Osteoblast (primary cell): ENCODE measurements at regions not wholly inside any gene's neighbourhood (a gene's known extent, or its start where the extent isn't known, plus 50 kb on each side); places are given as distances from the start of the nearest gene placed in this dataset.

Source experiments
- DNase-seq: peaks from one replicate; pipeline ENCODE4 v3.0.0; 2011; ENCODE audit warnings: low spot score, mixed read lengths; ENCODE audit not compliant: insufficient read length; ENCODE audit errors: missing footprints
- H2AFZ ChIP-seq: 2 replicates; pipeline ENCODE4 v1.6.0; 2011; ENCODE audit warnings: mild to moderate bottlenecking, low read length
- H3K27ac ChIP-seq: 2 replicates; pipeline ENCODE4 v1.5.1; 2011; ENCODE audit warnings: mild to moderate bottlenecking, low read depth, low read length, moderate library complexity
- H3K27me3 ChIP-seq: 2 replicates; pipeline ENCODE4 v1.6.0; 2012; ENCODE audit warnings: mild to moderate bottlenecking, control low read depth, inconsistent platforms, low read length, moderate library complexity; ENCODE audit not compliant: insufficient read depth
- H3K36me3 ChIP-seq: 2 replicates; pipeline ENCODE4 v1.5.1; 2011; ENCODE audit warnings: mild to moderate bottlenecking, low read length, control low read depth, moderate library complexity; ENCODE audit not compliant: insufficient read depth
- H3K4me1 ChIP-seq: 2 replicates; pipeline ENCODE4 v1.5.1; 2011; ENCODE audit warnings: mild to moderate bottlenecking, low read length, control low read depth, moderate library complexity; ENCODE audit not compliant: insufficient read depth
- H3K4me2 ChIP-seq: 2 replicates; pipeline ENCODE4 v1.6.0; 2011; ENCODE audit warnings: mild to moderate bottlenecking, low read length; ENCODE audit not compliant: insufficient read depth
- H3K4me3 ChIP-seq: fragments of 200-600 bp; sonication (generic); 3 replicates; pipeline ENCODE4 v1.5.1; 2012; ENCODE audit warnings: mild to moderate bottlenecking, low read length, inconsistent platforms; ENCODE audit not compliant: insufficient read depth
- H3K79me2 ChIP-seq: 2 replicates; pipeline ENCODE4 v1.6.0; 2012; ENCODE audit warnings: mild to moderate bottlenecking, low read length, control low read depth, inconsistent platforms; ENCODE audit not compliant: insufficient read depth
- H3K9me3 ChIP-seq: 2 replicates; pipeline ENCODE4 v1.5.1; 2011; ENCODE audit warnings: low read depth, low read length, control low read depth
- H4K20me1 ChIP-seq: 2 replicates; pipeline ENCODE4 v1.6.0; 2012; ENCODE audit warnings: mild to moderate bottlenecking, low read length, control low read depth; ENCODE audit not compliant: insufficient read depth
- CTCF ChIP-seq: IDR thresholded peaks from 2 replicates; pipeline ENCODE4 v1.5.1; 2011; ENCODE audit warnings: mild to moderate bottlenecking, low read depth, low read length, moderate library complexity; ENCODE audit errors: extremely low read depth

GRCh38 chr17:12390631-12391030 lies 275.1 kb upstream of the MYOCD start:
- Histone ChIP-seq H4K20me1 (no peaks in the 10 kb centered on the region), H3K9me3 (no peaks in the 10 kb centered on the region), H3K4me3 (no peak overlapping the region), H3K4me1 (no peaks in the 10 kb centered on the region), H2AFZ (no peak overlapping the region), H3K36me3 (no peaks in the 10 kb centered on the region), H3K27me3 (no peaks in the 10 kb centered on the region), H3K79me2 (no peaks in the 10 kb centered on the region), H3K27ac (no peak overlapping the region), H3K4me2 (no peak overlapping the region)
- DNase-seq = no peak
- no peak for TF ChIP-seq CTCF

- no peak for DNase-seq
- no peak overlapping the region for H3K4me3 ChIP-seq
- no peaks in the 10 kb centered on the region for H3K27me3 ChIP-seq
- H3K79me2 ChIP-seq = no peaks in the 10 kb centered on the region
- no peak overlapping the region for H3K27ac ChIP-seq
- no peaks in the 10 kb centered on the region for H3K9me3 ChIP-seq
- TF ChIP-seq CTCF = no peak
- no peaks in the 10 kb centered on the region for H3K36me3 ChIP-seq
- H2AFZ ChIP-seq = no peak overlapping the region
- no peak overlapping the region for H3K4me2 ChIP-seq
- H4K20me1 ChIP-seq = no peaks in the 10 kb centered on the region
- H3K4me1 ChIP-seq = no peaks in the 10 kb centered on the region
Measured at GRCh38 chr17:12391468-12391867, 274.2 kb upstream of the MYOCD start.

GRCh38 chr17:12395733-12396354 lies 269.8 kb upstream of the MYOCD start:
- no peak for DNase-seq
- H3K4me1 ChIP-seq = no peaks in the 10 kb centered on the region
- no peaks in the 10 kb centered on the region for H3K9me3 ChIP-seq
- no peak overlapping the region for H2AFZ ChIP-seq
- TF ChIP-seq CTCF = peak; percentile 51
- no peak overlapping the region for H3K27ac ChIP-seq
- no peaks in the 10 kb centered on the region for H4K20me1 ChIP-seq
- no peaks in the 10 kb centered on the region for H3K36me3 ChIP-seq
- no peaks in the 10 kb centered on the region for H3K27me3 ChIP-seq
- H3K4me2 ChIP-seq = no peak overlapping the region
- no peaks in the 10 kb centered on the region for H3K79me2 ChIP-seq
- no peak overlapping the region for H3K4me3 ChIP-seq

- Histone ChIP-seq H3K27ac (no peak overlapping the region), H3K4me1 (no peaks in the 10 kb centered on the region), H2AFZ (no peak overlapping the region), H3K4me2 (no peak overlapping the region), H3K4me3 (no peak overlapping the region), H3K79me2 (no peaks in the 10 kb centered on the region), H3K27me3 (no peaks in the 10 kb centered on the region), H4K20me1 (no peaks in the 10 kb centered on the region), H3K36me3 (no peaks in the 10 kb centered on the region), H3K9me3 (no peaks in the 10 kb centered on the region)
- no peak for TF ChIP-seq CTCF
- no peak for DNase-seq
Measured at GRCh38 chr17:12398441-12399051, 267.1 kb upstream of the MYOCD start.
